ENCODE measurements at regions not wholly inside any gene's neighbourhood (a gene's known extent, or its start where the extent isn't known, plus 50 kb on each side); places are given as distances from the start of the nearest gene placed in this dataset.

GRCh38 chr11:28874706-28875105 is 766.5 kb downstream of the METTL15 start:
- TF ChIP-seq CTCF (IDR thresholded peaks at IDR 0.05), result no peak
- no peak for TF ChIP-seq EZH2 (IDR thresholded peaks at IDR 0.05; ENCODE audit: borderline replicate concordance, insufficient read depth, low read depth, low read length, poor library complexity, severe bottlenecking)

All from B cell (primary cell).